Ovary (tissue), 7 donors: ENCODE measurements at regions not wholly inside any gene's neighbourhood (a gene's known extent, or its start where the extent isn't known, plus 50 kb on each side); places are given as distances from the start of the nearest gene placed in this dataset. TPM values are rescaled to one million over a fixed set of nuclear protein-coding genes. Genes with fewer than 3 reads are reported as not detected.

ENCODE experiments used
- DNase-seq, 5 donors: peaks; one replicate each; pipeline ENCODE4 v3.0.0-alpha.2; 2019 to 2020
- H3K27ac ChIP-seq, 2 donors: fragments of 200-600 bp; one replicate each; pipeline versions ENCODE4 v1.5.1 to v1.8.0; 2019 to 2022
- H3K27me3 ChIP-seq: fragments of 200-600 bp; one replicate; pipeline ENCODE4 v1.8.0; 2022
- H3K36me3 ChIP-seq: fragments of 200-600 bp; sonication (generic); one replicate; pipeline ENCODE4 v1.5.1; 2019
- H3K4me1 ChIP-seq: one replicate; pipeline ENCODE4 v1.8.1; 2013; ENCODE audit warnings: mild to moderate bottlenecking, moderate library complexity; ENCODE audit not compliant: insufficient read depth
- H3K4me3 ChIP-seq: fragments of 200-600 bp; sonication (generic); one replicate; pipeline ENCODE4 v1.5.1; 2017
- H3K9me3 ChIP-seq, 2 donors: fragments of 200-600 bp in 1 of 2; sonication (generic) in 1 of 2; one replicate each; pipeline versions ENCODE4 v1.5.1 to v1.8.1; 2013 to 2019; ENCODE audit warnings: mild to moderate bottlenecking in 1 of 2, moderate library complexity in 1 of 2
- EP300 ChIP-seq: sonication (generic); formaldehyde crosslinking; IDR thresholded peaks from one replicate; pipeline ENCODE4 v1.6.1; 2017; ENCODE audit warnings: antibody characterized with exemption
- POLR2A ChIP-seq: fragments of 450-650 bp; IDR thresholded peaks from one replicate; pipeline ENCODE4 v1.6.1; 2017; ENCODE audit warnings: antibody characterized with exemption, mild to moderate bottlenecking, moderate library complexity
- WGBS, 3 donors: extraction: QIAGEN DNeasy Blood & Tissue Kit in 1 of 3; methylation state at CpG; one replicate each; pipeline versions ENCODE4 v1.1.5 to v1.1.7; 2013 to 2017; 5-methylcytosine and 5-hydroxymethylcytosine counted together
- intact Hi-C, 4 donors: fragments of 100-400 bp; cut with DNase I; formaldehyde crosslinking; loops; one replicate each; pipeline versions ENCODE4 v1.11.0 to v1.15.1; 2022 to 2023
- small RNA-seq: library from RNA; depleted of rRNA; stranded (forward); fragments of <200 nt; gene quantifications from one replicate; pipeline ENCODE3, GENCODE V24; 2016
- TF ChIP-seq, protein P1 (sequence below), 3 donors: fragments of 450-650 bp in 2 of 3; fragments of 200-600 bp in 1 of 3; IDR thresholded peaks; one replicate each; pipeline versions ENCODE4 v1.5.1 to v1.8.0; 2016 to 2022; ENCODE audit warnings: antibody characterized with exemption in 3 of 3, mild to moderate bottlenecking in 1 of 3
- donor health status: DM: no; HTN: no; CAD: no; lungs with moderate emphysema.
- donor health status: DM: no; HTN: no; CAD: no.
- donor health status: Bipolar disorder and iron deficiency.
- donor health status: DM: no; HTN: no; CAD: no.
- donor health status: DM: yes; HTN: yes; CAD: no.

DNA sequence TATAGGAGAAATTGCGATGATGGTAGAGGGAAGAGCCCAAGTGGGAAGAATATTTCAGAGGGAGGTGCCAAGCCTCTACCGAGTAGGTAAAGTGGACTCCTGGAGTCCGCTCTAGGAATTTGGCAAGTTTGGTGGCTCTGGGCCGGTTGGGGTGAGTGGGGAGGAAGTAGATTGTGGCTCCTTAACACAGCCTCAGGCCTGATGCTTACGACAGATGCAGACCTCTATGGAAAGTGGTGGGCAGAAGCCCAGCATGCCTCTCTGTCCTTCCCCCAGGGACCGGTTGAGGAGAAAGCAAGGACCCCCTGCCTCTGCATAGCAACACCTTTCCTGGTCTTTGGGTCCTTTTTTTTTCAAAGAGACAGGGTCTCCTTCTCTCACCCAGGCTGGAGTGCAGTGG lies 55.9 kb upstream of the SIAH1 start:
- Histone ChIP-seq H3K36me3 (no peaks in the 10 kb centered on the region), H3K4me1 (peaks cover 2% of the 10 kb centered on the region), H3K4me3 (no peak overlapping the region), H3K9me3 (no peaks in the 10 kb centered on the region), H3K27me3 (no peaks in the 10 kb centered on the region), H3K27ac (no peak overlapping the region)
- WGBS, 3 donors, result 87 to 90% (median 88%) methylated on average over 6 of the region's 6 CpGs
- no peak for DNase-seq
- intact Hi-C loops, result no loop called here
- TF ChIP-seq EP300 (no peak), POLR2A (no peak)
- TF ChIP-seq, protein P1, sequence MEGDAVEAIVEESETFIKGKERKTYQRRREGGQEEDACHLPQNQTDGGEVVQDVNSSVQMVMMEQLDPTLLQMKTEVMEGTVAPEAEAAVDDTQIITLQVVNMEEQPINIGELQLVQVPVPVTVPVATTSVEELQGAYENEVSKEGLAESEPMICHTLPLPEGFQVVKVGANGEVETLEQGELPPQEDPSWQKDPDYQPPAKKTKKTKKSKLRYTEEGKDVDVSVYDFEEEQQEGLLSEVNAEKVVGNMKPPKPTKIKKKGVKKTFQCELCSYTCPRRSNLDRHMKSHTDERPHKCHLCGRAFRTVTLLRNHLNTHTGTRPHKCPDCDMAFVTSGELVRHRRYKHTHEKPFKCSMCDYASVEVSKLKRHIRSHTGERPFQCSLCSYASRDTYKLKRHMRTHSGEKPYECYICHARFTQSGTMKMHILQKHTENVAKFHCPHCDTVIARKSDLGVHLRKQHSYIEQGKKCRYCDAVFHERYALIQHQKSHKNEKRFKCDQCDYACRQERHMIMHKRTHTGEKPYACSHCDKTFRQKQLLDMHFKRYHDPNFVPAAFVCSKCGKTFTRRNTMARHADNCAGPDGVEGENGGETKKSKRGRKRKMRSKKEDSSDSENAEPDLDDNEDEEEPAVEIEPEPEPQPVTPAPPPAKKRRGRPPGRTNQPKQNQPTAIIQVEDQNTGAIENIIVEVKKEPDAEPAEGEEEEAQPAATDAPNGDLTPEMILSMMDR (IDR thresholded peaks at IDR 0.05), result no peak

DNA sequence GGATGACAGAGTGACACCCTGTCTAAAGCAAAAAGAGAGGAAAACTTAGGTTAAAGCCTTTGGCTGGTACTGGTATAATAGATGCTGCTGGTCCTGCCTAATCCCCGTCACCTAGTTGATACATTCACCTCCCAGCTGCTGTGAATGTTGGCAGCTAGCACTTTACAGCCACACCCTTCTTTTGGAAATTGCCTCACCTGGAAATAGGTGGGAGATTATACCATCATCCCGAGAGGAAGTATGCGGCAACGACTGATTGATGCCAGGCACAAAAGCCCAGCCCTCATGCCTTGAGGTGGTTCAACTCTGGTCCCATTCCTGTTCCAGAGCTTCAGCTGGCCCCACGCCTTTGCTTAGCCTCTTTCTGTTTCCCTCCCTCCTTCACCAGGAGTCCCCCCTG lies 53.2 kb upstream of the SIAH1 start:
- 87 to 90% (median 89%) methylated on average over 5 of the region's 5 CpGs for WGBS, 3 donors
- Histone ChIP-seq H3K27me3 (no peaks in the 10 kb centered on the region), H3K36me3 (no peaks in the 10 kb centered on the region), H3K9me3 (no peaks in the 10 kb centered on the region), H3K27ac (no peak overlapping the region), H3K4me1 (peaks cover 5% of the 10 kb centered on the region), H3K4me3 (no peak overlapping the region)
- no peak for DNase-seq
- TF ChIP-seq EP300, result no peak
- TF ChIP-seq, protein P1 (IDR thresholded peaks at IDR 0.05), result no peak
- TF ChIP-seq POLR2A, result no peak
- intact Hi-C loops, result no loop called here

DNA sequence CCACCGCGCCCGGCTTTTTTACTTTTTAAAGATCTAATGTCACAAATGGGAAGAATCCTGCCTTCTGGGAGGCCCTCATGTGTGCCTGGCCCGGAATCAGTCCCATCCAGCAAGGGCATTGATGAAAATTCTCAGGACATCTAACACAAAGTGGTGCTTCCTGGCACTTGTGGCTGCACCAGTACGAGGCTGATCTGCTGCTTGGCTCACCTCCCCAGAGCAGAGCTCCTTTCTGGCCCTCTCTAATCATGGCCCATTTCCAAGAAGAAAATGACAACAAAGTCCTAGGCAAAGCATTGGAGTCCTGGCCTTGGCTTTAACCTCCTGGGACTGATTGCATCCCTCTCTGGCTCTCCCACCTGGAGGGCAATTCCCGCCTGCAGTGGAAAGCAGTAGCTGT lies 50.7 kb upstream of the SIAH1 start:
- DNase-seq, result no peak
- H3K4me3 ChIP-seq, result no peak overlapping the region
- H3K9me3 ChIP-seq, result no peaks in the 10 kb centered on the region
- no peaks in the 10 kb centered on the region for H3K27me3 ChIP-seq
- H3K27ac ChIP-seq, result no peak overlapping the region
- intact Hi-C loops, result no loop called here
- no peaks in the 10 kb centered on the region for H3K36me3 ChIP-seq
- TF ChIP-seq POLR2A, result no peak
- TF ChIP-seq EP300, result no peak
- TF ChIP-seq, protein P1 (IDR thresholded peaks at IDR 0.05), result no peak
- WGBS, 3 donors, result 52 to 71% (median 70%) methylated on average over 6 of the region's 6 CpGs
- peaks cover 5% of the 10 kb centered on the region for H3K4me1 ChIP-seq

DNA sequence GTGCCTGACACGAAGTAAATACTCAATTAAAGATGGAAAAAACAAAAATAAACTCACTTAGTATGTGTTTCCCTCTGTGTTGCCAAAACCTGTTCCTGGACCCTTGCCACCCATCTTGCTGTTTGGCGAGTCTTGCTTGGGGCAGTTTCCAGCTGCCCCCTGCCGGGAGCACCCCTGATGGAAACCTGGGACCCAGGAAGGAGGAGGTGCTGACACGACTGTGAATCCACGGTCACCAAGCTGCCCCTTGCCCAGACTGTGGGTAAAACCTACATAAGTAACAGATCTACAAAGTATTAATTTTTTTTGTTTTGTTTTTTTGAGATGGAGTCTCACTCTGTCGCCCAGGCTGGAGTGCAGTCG lies 50.1 kb upstream of the SIAH1 start:
- intact Hi-C loops, result no loop called here
- TF ChIP-seq POLR2A (no peak), EP300 (no peak)
- TF ChIP-seq, protein P1 (IDR thresholded peaks at IDR 0.05), result no peak

More for the DNA sequence above, 50.1 kb upstream of the SIAH1 start:
- Histone ChIP-seq H3K27ac (no peak overlapping the region), H3K4me1 (peaks cover 5% of the 10 kb centered on the region), H3K9me3 (no peaks in the 10 kb centered on the region), H3K36me3 (no peaks in the 10 kb centered on the region), H3K4me3 (no peak overlapping the region), H3K27me3 (no peaks in the 10 kb centered on the region)
- DNase-seq, result no peak
- WGBS, 3 donors, result 54 to 58% (median 57%) methylated on average over 7 of the region's 7 CpGs

Small RNA genes lying in the stretch of these regions (small RNA-seq; reads per million reads assigned to genes)
- not detected for gene AC026470.1
